RWPE2 (cell line): ENCODE measurements at regions not wholly inside any gene's neighbourhood (a gene's known extent, or its start where the extent isn't known, plus 50 kb on each side); places are given as distances from the start of the nearest gene placed in this dataset.

Experiments
- ATAC-seq: fragments of 200-7000 bp; cut with Tn5 transposase; 3 replicates; pipeline ENCODE4 v1.9.1; 2021; ENCODE audit warnings: low read depth
- DNase-seq: peaks from one replicate; pipeline ENCODE4 v3.0.0-alpha.2; 2020; ENCODE audit warnings: low spot score
- H3K27ac ChIP-seq: fragments of 450-650 bp; 2 replicates; pipeline ENCODE4 v1.5.1; 2017; ENCODE audit warnings: mild to moderate bottlenecking; ENCODE audit not compliant: poor library complexity, severe bottlenecking
- H3K27me3 ChIP-seq: fragments of 250-450 bp; sonication (Bioruptor Pico); 2 replicates; pipeline ENCODE4 v1.5.1; 2021; ENCODE audit warnings: mild to moderate bottlenecking, moderate library complexity; ENCODE audit not compliant: insufficient read depth, poor library complexity, severe bottlenecking
- H3K36me3 ChIP-seq: fragments of 250-450 bp; sonication (Bioruptor Pico); 2 replicates; pipeline ENCODE4 v1.5.1; 2020; ENCODE audit warnings: low read depth, mild to moderate bottlenecking, moderate library complexity
- H3K4me1 ChIP-seq: fragments of 250-450 bp; sonication (Bioruptor Pico); 2 replicates; pipeline ENCODE4 v1.5.1; 2021; ENCODE audit warnings: mild to moderate bottlenecking, moderate library complexity; ENCODE audit not compliant: insufficient read depth, poor library complexity, severe bottlenecking
- H3K4me3 ChIP-seq: fragments of 250-450 bp; sonication (Bioruptor Pico); 2 replicates; pipeline ENCODE4 v1.5.1; 2021; ENCODE audit warnings: mild to moderate bottlenecking, moderate library complexity; ENCODE audit not compliant: severe bottlenecking
- H3K9me3 ChIP-seq: fragments of 250-450 bp; sonication (Bioruptor Pico); 2 replicates; pipeline ENCODE4 v1.5.1; 2021; ENCODE audit warnings: mild to moderate bottlenecking, moderate library complexity; ENCODE audit not compliant: severe bottlenecking
- CTCF ChIP-seq: fragments of 450-650 bp; IDR thresholded peaks from one replicate; pipeline ENCODE4 v1.5.1; 2017; ENCODE audit warnings: mild to moderate bottlenecking, moderate library complexity; ENCODE audit not compliant: poor library complexity, severe bottlenecking

- peaks cover 2% of the 10 kb centered on the region for H3K9me3 ChIP-seq
- no peak overlapping the region for H3K27ac ChIP-seq
- peaks cover 8% of the 10 kb centered on the region for H3K4me1 ChIP-seq
- no peak for ATAC-seq
- H3K27me3 ChIP-seq = no peaks in the 10 kb centered on the region
- H3K36me3 ChIP-seq = no peaks in the 10 kb centered on the region
- no peak overlapping the region for H3K4me3 ChIP-seq
- DNase-seq = no peak
- TF ChIP-seq CTCF = no peak
These were observed 73.5 kb upstream of the ALDH1A3 start for GRCh38 chr15:100806157-100806556.

GRCh38 chr15:100807028-100807427, 72.6 kb upstream of the ALDH1A3 start:
- ATAC-seq (no peak), DNase-seq (no peak)
- peaks cover 2% of the 10 kb centered on the region for H3K9me3 ChIP-seq
- no peak for TF ChIP-seq CTCF
- no peaks in the 10 kb centered on the region for H3K36me3 ChIP-seq
- H3K4me3 ChIP-seq = no peak overlapping the region
- H3K27me3 ChIP-seq = no peaks in the 10 kb centered on the region
- H3K4me1 ChIP-seq = peaks cover 8% of the 10 kb centered on the region
- H3K27ac ChIP-seq = no peak overlapping the region

GRCh38 chr15:100808691-100809090, 70.9 kb upstream of the ALDH1A3 start:
- Histone ChIP-seq H3K4me1 (peaks cover 8% of the 10 kb centered on the region), H3K27me3 (no peaks in the 10 kb centered on the region), H3K4me3 (no peak overlapping the region), H3K36me3 (no peaks in the 10 kb centered on the region), H3K27ac (peak overlapping the region; percentile 13), H3K9me3 (peaks cover 6% of the 10 kb centered on the region)
- ATAC-seq (no peak), DNase-seq (no peak)
- TF ChIP-seq CTCF = no peak

GRCh38 chr15:100809151-100809550, 70.5 kb upstream of the ALDH1A3 start:
- DNase-seq (no peak), ATAC-seq (peak; percentile 67)
- H3K27ac ChIP-seq = peak overlapping the region; percentile 13
- peaks cover 8% of the 10 kb centered on the region for H3K9me3 ChIP-seq
- no peak for TF ChIP-seq CTCF
- H3K27me3 ChIP-seq = no peaks in the 10 kb centered on the region
- no peaks in the 10 kb centered on the region for H3K36me3 ChIP-seq
- no peak overlapping the region for H3K4me3 ChIP-seq
- peaks cover 8% of the 10 kb centered on the region for H3K4me1 ChIP-seq

GRCh38 chr15:100809587-100809986, 70.0 kb upstream of the ALDH1A3 start:
- DNase-seq = no peak
- H3K27ac ChIP-seq = no peak overlapping the region
- peaks cover 8% of the 10 kb centered on the region for H3K9me3 ChIP-seq
- no peak for TF ChIP-seq CTCF
- H3K4me1 ChIP-seq = peaks cover 8% of the 10 kb centered on the region
- no peaks in the 10 kb centered on the region for H3K27me3 ChIP-seq
- ATAC-seq = no peak; the same call in 2 of the 3 replicates
- H3K4me3 ChIP-seq = no peak overlapping the region
- no peaks in the 10 kb centered on the region for H3K36me3 ChIP-seq
